ENCODE measurements at regions not wholly inside any gene's neighbourhood (a gene's known extent, or its start where the extent isn't known, plus 50 kb on each side); places are given as distances from the start of the nearest gene placed in this dataset.
"Not testable (repeated sequence)": the region's sequence is repeated elsewhere in the genome, so short reads cannot be mapped to it uniquely, and the experiment has no call there.

GRCh38 chr4:177494791-177495190 lies 52.6 kb upstream of the AGA start:
- H3K79me2 ChIP-seq (ENCODE audit: low read length) = no peaks in the 10 kb centered on the region
- no peak for TF ChIP-seq CTCF (IDR thresholded peaks at IDR 0.05; ENCODE audit: low read length)
- TF ChIP-seq EZH2 (optimal IDR thresholded peaks at IDR 0.05; ENCODE audit: low read depth, low read length) = no peak
- no peak for TF ChIP-seq EZH2phosphoT487 (IDR thresholded peaks at IDR 0.05; ENCODE audit: low read length)
- no peak overlapping the region for H3K4me2 ChIP-seq (ENCODE audit: low read depth, low read length)
- H2AFZ ChIP-seq (ENCODE audit: low read length) = no peak overlapping the region
- DNase-seq = no peak
- no peaks in the 10 kb centered on the region for H3K4me1 ChIP-seq (ENCODE audit: low read length)
- no peaks in the 10 kb centered on the region for H4K20me1 ChIP-seq (ENCODE audit: insufficient read depth, low read length)
- H3K27ac ChIP-seq (ENCODE audit: low read length) = no peak overlapping the region
- no peak overlapping the region for H3K9ac ChIP-seq (ENCODE audit: low read length)
- H3K9me3 ChIP-seq (replicated peaks; ENCODE audit: insufficient read depth, low read length) = no peaks in the 10 kb centered on the region
- no peak overlapping the region for H3K4me3 ChIP-seq (ENCODE audit: low read length)
- H3F3A ChIP-seq (ENCODE audit: insufficient read depth, low read length) = no peaks in the 10 kb centered on the region
- no peaks in the 10 kb centered on the region for H3K36me3 ChIP-seq (replicated peaks; ENCODE audit: insufficient read depth, low read length)
- no peaks in the 10 kb centered on the region for H3K9me2 ChIP-seq (replicated peaks; ENCODE audit: insufficient read depth, low read length)
- H3K27me3 ChIP-seq (replicated peaks; ENCODE audit: insufficient read depth, low read length) = no peaks in the 10 kb centered on the region

GRCh38 chr4:177495626-177496025 lies 53.4 kb upstream of the AGA start:
- H3K4me2 ChIP-seq (ENCODE audit: low read depth, low read length); H3K27ac ChIP-seq (ENCODE audit: low read length); DNase-seq; H3F3A ChIP-seq (ENCODE audit: insufficient read depth, low read length); H3K9ac ChIP-seq (ENCODE audit: low read length); H3K4me1 ChIP-seq (ENCODE audit: low read length); H3K36me3 ChIP-seq (replicated peaks; ENCODE audit: insufficient read depth, low read length); H3K9me3 ChIP-seq (replicated peaks; ENCODE audit: insufficient read depth, low read length); H4K20me1 ChIP-seq (ENCODE audit: insufficient read depth, low read length); H3K9me2 ChIP-seq (replicated peaks; ENCODE audit: insufficient read depth, low read length); H3K79me2 ChIP-seq (ENCODE audit: low read length); H2AFZ ChIP-seq (ENCODE audit: low read length); H3K4me3 ChIP-seq (ENCODE audit: low read length); H3K27me3 ChIP-seq (replicated peaks; ENCODE audit: insufficient read depth, low read length): not testable (repeated sequence)

GRCh38 chr4:177499537-177499936 lies 57.3 kb upstream of the AGA start:
- no peak overlapping the region for H3K4me3 ChIP-seq (ENCODE audit: low read length)
- no peaks in the 10 kb centered on the region for H3K9me2 ChIP-seq (replicated peaks; ENCODE audit: insufficient read depth, low read length)

More at GRCh38 chr4:177499537-177499936, 57.3 kb upstream of the AGA start:
- Histone ChIP-seq H2AFZ (ENCODE audit: low read length) (no peak overlapping the region), H3K4me2 (ENCODE audit: low read depth, low read length) (no peak overlapping the region), H3K9ac (ENCODE audit: low read length) (no peak overlapping the region), H3K4me1 (ENCODE audit: low read length) (no peaks in the 10 kb centered on the region), H3K27me3 (replicated peaks; ENCODE audit: insufficient read depth, low read length) (no peaks in the 10 kb centered on the region), H3K79me2 (ENCODE audit: low read length) (no peaks in the 10 kb centered on the region), H4K20me1 (ENCODE audit: insufficient read depth, low read length) (no peaks in the 10 kb centered on the region), H3F3A (ENCODE audit: insufficient read depth, low read length) (no peaks in the 10 kb centered on the region), H3K36me3 (replicated peaks; ENCODE audit: insufficient read depth, low read length) (no peaks in the 10 kb centered on the region), H3K27ac (ENCODE audit: low read length) (no peak overlapping the region), H3K9me3 (replicated peaks; ENCODE audit: insufficient read depth, low read length) (no peaks in the 10 kb centered on the region)
- TF ChIP-seq CTCF (IDR thresholded peaks at IDR 0.05; ENCODE audit: low read length) (no peak), EZH2phosphoT487 (IDR thresholded peaks at IDR 0.05; ENCODE audit: low read length) (no peak), EZH2 (optimal IDR thresholded peaks at IDR 0.05; ENCODE audit: low read depth, low read length) (no peak)
- no peak for DNase-seq

Data from MM.1S (cell line).